Glutamatergic neuron (in vitro differentiated cells): ENCODE measurements at regions not wholly inside any gene's neighbourhood (a gene's known extent, or its start where the extent isn't known, plus 50 kb on each side); places are given as distances from the start of the nearest gene placed in this dataset.

Experiments used
- DNase-seq: peaks from one replicate; pipeline ENCODE4 v3.0.0; 2022
- H3K27ac Mint-ChIP-seq: one replicate; pipeline ENCODE4 v1.8.0; 2020; ENCODE audit warnings: mild to moderate bottlenecking, mixed read lengths, inconsistent platforms; ENCODE audit not compliant: unreplicated experiment
- H3K27me3 Mint-ChIP-seq: one replicate; pipeline ENCODE4 v1.8.0; 2020; ENCODE audit warnings: mild to moderate bottlenecking, moderate library complexity, mixed read lengths, inconsistent platforms; ENCODE audit not compliant: unreplicated experiment
- H3K36me3 Mint-ChIP-seq: one replicate; pipeline ENCODE4 v1.8.0; 2020; ENCODE audit warnings: mild to moderate bottlenecking, mixed read lengths, inconsistent platforms; ENCODE audit not compliant: unreplicated experiment
- H3K4me1 Mint-ChIP-seq: one replicate; pipeline ENCODE4 v1.8.0; 2020; ENCODE audit warnings: mild to moderate bottlenecking, low read depth, mixed read lengths, inconsistent platforms; ENCODE audit not compliant: unreplicated experiment
- H3K4me3 Mint-ChIP-seq: one replicate; pipeline ENCODE4 v1.8.0; 2020; ENCODE audit warnings: mild to moderate bottlenecking, mixed read lengths, inconsistent platforms; ENCODE audit not compliant: unreplicated experiment
- H3K9me3 Mint-ChIP-seq: one replicate; pipeline ENCODE4 v1.8.0; 2020; ENCODE audit warnings: mild to moderate bottlenecking, moderate library complexity, mixed read lengths, inconsistent platforms; ENCODE audit not compliant: unreplicated experiment
- TF ChIP-seq, protein P1 (sequence below): fragments of 200-600 bp; sonication (generic); IDR thresholded peaks from one replicate; pipeline ENCODE4 v1.5.0; 2021; ENCODE audit not compliant: partially characterized antibody, unreplicated experiment

DNA sequence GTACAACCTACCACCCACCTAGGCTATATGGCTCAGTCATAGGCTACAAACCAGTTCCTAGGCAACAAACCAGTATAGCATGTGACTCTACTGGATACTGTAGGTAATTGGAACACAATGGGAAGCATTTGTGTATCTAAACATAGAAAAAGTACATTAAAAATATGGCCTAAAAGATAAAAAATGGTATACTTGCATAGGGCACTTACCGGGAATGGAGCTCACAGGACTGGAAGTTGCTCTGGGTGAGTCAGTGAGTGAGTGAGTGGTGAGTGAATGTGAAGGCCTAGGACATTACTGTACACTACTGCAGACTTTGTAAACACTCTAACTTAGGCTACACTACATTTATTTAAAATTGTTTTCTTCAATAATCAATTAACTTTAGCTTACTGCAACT is 139.2 kb upstream of the RBPJ start:
- Mint-ChIP-seq H3K9me3 (no peaks in the 10 kb centered on the region), H3K27me3 (peaks cover 5% of the 10 kb centered on the region), H3K4me3 (no peak overlapping the region), H3K27ac (no peak overlapping the region), H3K4me1 (no peaks in the 10 kb centered on the region), H3K36me3 (no peaks in the 10 kb centered on the region)
- TF ChIP-seq, protein P1, sequence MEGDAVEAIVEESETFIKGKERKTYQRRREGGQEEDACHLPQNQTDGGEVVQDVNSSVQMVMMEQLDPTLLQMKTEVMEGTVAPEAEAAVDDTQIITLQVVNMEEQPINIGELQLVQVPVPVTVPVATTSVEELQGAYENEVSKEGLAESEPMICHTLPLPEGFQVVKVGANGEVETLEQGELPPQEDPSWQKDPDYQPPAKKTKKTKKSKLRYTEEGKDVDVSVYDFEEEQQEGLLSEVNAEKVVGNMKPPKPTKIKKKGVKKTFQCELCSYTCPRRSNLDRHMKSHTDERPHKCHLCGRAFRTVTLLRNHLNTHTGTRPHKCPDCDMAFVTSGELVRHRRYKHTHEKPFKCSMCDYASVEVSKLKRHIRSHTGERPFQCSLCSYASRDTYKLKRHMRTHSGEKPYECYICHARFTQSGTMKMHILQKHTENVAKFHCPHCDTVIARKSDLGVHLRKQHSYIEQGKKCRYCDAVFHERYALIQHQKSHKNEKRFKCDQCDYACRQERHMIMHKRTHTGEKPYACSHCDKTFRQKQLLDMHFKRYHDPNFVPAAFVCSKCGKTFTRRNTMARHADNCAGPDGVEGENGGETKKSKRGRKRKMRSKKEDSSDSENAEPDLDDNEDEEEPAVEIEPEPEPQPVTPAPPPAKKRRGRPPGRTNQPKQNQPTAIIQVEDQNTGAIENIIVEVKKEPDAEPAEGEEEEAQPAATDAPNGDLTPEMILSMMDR, result no peak
- DNase-seq, result no peak

DNA sequence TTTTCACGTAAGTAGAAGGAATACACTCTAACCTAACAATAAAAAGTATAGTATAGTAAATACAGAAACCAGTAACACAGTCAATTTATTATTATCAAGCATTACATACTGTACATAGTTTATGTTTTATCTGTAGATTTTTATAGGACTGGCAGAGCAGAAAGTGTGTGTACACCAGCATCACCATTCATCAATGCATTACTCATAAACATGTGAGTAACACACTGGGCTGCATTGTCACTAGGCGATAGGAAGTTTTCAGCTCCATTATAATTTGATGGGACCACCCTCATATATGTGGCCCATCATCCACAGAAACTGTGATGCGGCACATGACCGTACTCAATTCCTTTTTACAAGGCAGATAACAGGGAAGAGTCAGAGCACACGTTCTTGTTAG is 137.8 kb upstream of the RBPJ start:
- Mint-ChIP-seq H3K27me3 (peaks cover 5% of the 10 kb centered on the region), H3K9me3 (no peaks in the 10 kb centered on the region), H3K27ac (no peak overlapping the region), H3K4me3 (no peak overlapping the region), H3K4me1 (no peaks in the 10 kb centered on the region), H3K36me3 (no peaks in the 10 kb centered on the region)
- TF ChIP-seq, protein P1, result no peak
- no peak for DNase-seq

- no peaks in the 10 kb centered on the region for H3K4me1 Mint-ChIP-seq
- no peak overlapping the region for H3K27ac Mint-ChIP-seq
- H3K27me3 Mint-ChIP-seq, result no peaks in the 10 kb centered on the region
- TF ChIP-seq, protein P1, result no peak
- H3K9me3 Mint-ChIP-seq, result no peaks in the 10 kb centered on the region
- H3K4me3 Mint-ChIP-seq, result no peak overlapping the region
- no peak for DNase-seq
- no peaks in the 10 kb centered on the region for H3K36me3 Mint-ChIP-seq
Observed at GRCh38 chr4:26185436-26185835, 135.4 kb upstream of the RBPJ start.

DNA sequence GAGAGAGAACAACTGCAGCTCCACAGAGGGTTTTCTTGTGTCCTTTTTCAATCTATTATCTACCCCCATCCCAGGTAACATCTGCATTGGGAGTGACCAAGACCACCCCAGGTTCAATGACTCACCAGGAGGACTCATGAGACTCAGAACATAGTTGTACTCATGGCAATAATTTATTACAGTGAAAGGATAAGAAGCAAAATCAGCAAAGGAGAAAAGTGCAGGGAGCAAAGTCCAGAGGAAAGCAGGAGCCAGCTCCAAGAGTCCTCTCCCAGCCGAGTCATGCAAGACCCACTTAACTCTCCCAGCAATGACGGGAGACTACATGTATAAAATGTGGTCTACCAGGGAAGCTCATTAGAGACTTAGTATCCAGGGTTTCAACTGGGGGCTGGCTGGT is 129.5 kb upstream of the RBPJ start:
- no peak for DNase-seq
- Mint-ChIP-seq H3K9me3 (no peaks in the 10 kb centered on the region), H3K4me1 (no peaks in the 10 kb centered on the region), H3K27me3 (no peaks in the 10 kb centered on the region), H3K4me3 (no peak overlapping the region), H3K36me3 (no peaks in the 10 kb centered on the region), H3K27ac (no peak overlapping the region)
- TF ChIP-seq, protein P1, result no peak

DNA sequence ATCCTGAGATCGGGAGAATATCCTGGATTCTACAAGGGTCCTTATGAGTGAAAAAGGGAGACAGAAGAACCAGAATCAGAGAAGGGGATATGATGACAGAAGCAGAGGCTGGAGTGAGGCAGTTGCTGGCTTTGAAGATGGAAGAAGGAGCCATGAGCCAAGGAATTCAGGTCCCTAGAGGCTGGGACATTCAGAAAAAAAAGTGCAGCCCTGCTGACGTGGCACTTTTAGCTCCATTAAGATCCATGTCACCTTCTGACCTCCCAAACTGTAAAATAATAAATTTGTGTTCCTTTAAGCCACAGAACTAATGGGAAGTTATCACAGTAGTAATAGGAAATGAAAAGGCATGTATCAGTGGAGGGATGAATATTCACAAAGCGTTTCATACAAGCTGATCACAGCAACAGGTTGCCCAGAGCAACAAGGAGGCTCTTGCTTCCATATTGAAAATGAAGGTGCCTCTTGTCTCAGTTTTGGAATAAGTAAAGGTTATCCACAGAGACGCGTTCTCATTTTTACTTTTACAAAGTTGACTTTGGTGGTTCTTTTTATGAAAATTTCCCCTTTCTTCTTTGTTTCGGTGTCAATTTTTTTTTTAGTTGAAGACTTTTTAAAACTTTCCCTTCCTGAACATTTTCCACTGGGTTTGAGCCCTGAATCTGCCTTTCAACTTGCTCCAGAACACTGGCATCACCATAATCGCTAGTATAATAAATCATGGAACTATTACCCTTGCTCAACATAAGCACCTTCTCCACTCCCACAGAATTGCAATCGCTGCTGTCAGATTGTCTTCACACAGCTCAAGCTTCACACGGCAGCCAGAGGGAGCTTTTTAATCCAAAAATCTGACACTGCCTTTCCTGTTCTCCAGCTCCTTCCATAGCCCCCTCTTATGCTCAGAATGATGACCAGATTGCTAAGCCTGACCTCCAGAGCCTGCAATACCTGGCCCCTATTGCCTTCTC is 127.6 kb upstream of the RBPJ start:
- Mint-ChIP-seq H3K4me3 (no peak overlapping the region), H3K9me3 (no peaks in the 10 kb centered on the region), H3K4me1 (no peaks in the 10 kb centered on the region), H3K36me3 (no peaks in the 10 kb centered on the region), H3K27ac (no peak overlapping the region), H3K27me3 (no peaks in the 10 kb centered on the region)
- TF ChIP-seq, protein P1, result no peak
- DNase-seq, result no peak
